ENCODE measurements at regions not wholly inside any gene's neighbourhood (a gene's known extent, or its start where the extent isn't known, plus 50 kb on each side); places are given as distances from the start of the nearest gene placed in this dataset.

GRCh38 chr18:62655520-62656219, 59.7 kb upstream of the PHLPP1 start:
- H3K9me3 ChIP-seq: no peaks in the 10 kb centered on the region
- intact Hi-C loops (cut with DNase I): no loop called here
- no peaks in the 10 kb centered on the region for H3K27me3 ChIP-seq
- no peak overlapping the region for H3K27ac ChIP-seq
- no peaks in the 10 kb centered on the region for H3K4me1 ChIP-seq
- 78% methylated on average over 3 of the region's 15 CpGs for WGBS (ENCODE audit: insufficient coverage, low coverage, low lambda C conversion rate, missing lambda C conversion rate)
- ATAC-seq (no peak), DNase-seq (no peak)
- no peak for TF ChIP-seq CTCF (IDR thresholded peaks at IDR 0.05)
- TF ChIP-seq POLR2A (IDR thresholded peaks at IDR 0.05): no peak
- no peaks in the 10 kb centered on the region for H3K36me3 ChIP-seq
- no peak overlapping the region for H3K4me3 ChIP-seq

- TF ChIP-seq POLR2A (IDR thresholded peaks at IDR 0.05) (no peak), CTCF (IDR thresholded peaks at IDR 0.05) (no peak)
- no peak for ATAC-seq
- 91% methylated on average over 1 of the region's 1 CpG for WGBS (ENCODE audit: insufficient coverage, low coverage, low lambda C conversion rate, missing lambda C conversion rate)
These were observed 57.3 kb upstream of the PHLPP1 start for GRCh38 chr18:62658028-62658427.

GRCh38 chr18:62659698-62660097, 55.6 kb upstream of the PHLPP1 start:
- Histone ChIP-seq H3K4me1 (no peaks in the 10 kb centered on the region), H3K4me3 (no peak overlapping the region), H3K27ac (no peak overlapping the region), H3K27me3 (no peaks in the 10 kb centered on the region), H3K9me3 (no peaks in the 10 kb centered on the region), H3K36me3 (no peaks in the 10 kb centered on the region)
- DNase-seq (no peak), ATAC-seq (no peak)
- intact Hi-C loops (cut with DNase I): no loop called here
- WGBS (ENCODE audit: insufficient coverage, low coverage, low lambda C conversion rate, missing lambda C conversion rate): 95% methylated on average over 2 of the region's 2 CpGs
- no peak for TF ChIP-seq CTCF (IDR thresholded peaks at IDR 0.05)
- TF ChIP-seq POLR2A (IDR thresholded peaks at IDR 0.05): no peak

More at GRCh38 chr18:62658028-62658427, 57.3 kb upstream of the PHLPP1 start:
- Histone ChIP-seq H3K9me3 (no peaks in the 10 kb centered on the region), H3K36me3 (no peaks in the 10 kb centered on the region), H3K27me3 (no peaks in the 10 kb centered on the region), H3K4me1 (no peaks in the 10 kb centered on the region), H3K27ac (no peak overlapping the region), H3K4me3 (no peak overlapping the region)
- intact Hi-C loops (cut with DNase I): no loop called here
- no peak for DNase-seq

GRCh38 chr18:62660691-62661090, 54.6 kb upstream of the PHLPP1 start:
- no peaks in the 10 kb centered on the region for H3K9me3 ChIP-seq
- no peak overlapping the region for H3K27ac ChIP-seq
- ATAC-seq (no peak), DNase-seq (no peak)
- TF ChIP-seq CTCF (IDR thresholded peaks at IDR 0.05): no peak
- TF ChIP-seq POLR2A (IDR thresholded peaks at IDR 0.05): no peak
- H3K36me3 ChIP-seq: no peaks in the 10 kb centered on the region
- intact Hi-C loops (cut with DNase I): no loop called here
- H3K4me3 ChIP-seq: no peak overlapping the region
- no peaks in the 10 kb centered on the region for H3K27me3 ChIP-seq
- WGBS (ENCODE audit: insufficient coverage, low coverage, low lambda C conversion rate, missing lambda C conversion rate): 86% methylated on average over 3 of the region's 3 CpGs
- H3K4me1 ChIP-seq: no peaks in the 10 kb centered on the region

Data from right lobe of liver (tissue), 6 donors.